HL-60/S4 treated with retinoic acid at 250 ng/mL for 4 days and 3 days (cell line): ENCODE measurements at regions not wholly inside any gene's neighbourhood (a gene's known extent, or its start where the extent isn't known, plus 50 kb on each side); places are given as distances from the start of the nearest gene placed in this dataset.
"Not testable (repeated sequence)": the region's sequence is repeated elsewhere in the genome, so short reads cannot be mapped to it uniquely, and the experiment has no call there.

Source experiments
- in situ Hi-C: fragments of 300-500 bp; cut with MboI; formaldehyde crosslinking; loops from 2 replicates; pipeline ENCODE4 v1.7.0; 2022; ENCODE audit warnings: low sequenced_read_pairs

GRCh38 chr12:23230899-23231298 lies 605.9 kb downstream of the ETNK1 start:
- in situ Hi-C loops = no loop called here

- in situ Hi-C loops = no loop called here
Observed at GRCh38 chr12:23236066-23236780, 611.3 kb downstream of the ETNK1 start.

- in situ Hi-C loops = no loop called here
Observed at GRCh38 chr12:23236811-23237210, 611.8 kb downstream of the ETNK1 start.

DNA sequence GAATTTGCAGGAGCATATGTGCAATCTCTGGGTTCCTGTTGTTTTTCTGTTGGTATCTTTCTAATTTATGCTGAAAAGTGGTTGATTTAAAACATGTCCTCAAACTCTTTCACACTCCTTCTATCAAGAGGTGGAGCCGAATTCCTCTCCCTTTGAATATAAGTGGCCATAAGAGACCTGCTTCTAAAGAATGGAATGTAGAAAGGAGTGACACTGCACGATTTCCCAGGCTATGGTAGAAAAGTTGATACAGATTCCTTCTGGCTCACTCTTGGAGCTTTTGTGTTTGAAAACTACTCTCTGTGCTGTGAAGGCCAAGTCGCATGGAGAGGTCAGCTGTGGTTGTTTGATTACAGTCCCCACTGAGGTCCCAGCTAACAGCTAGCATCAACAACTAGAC lies 613.2 kb downstream of the ETNK1 start:
- in situ Hi-C loops = no loop called here

GRCh38 chr12:23238957-23239356 lies 614.0 kb downstream of the ETNK1 start:
- in situ Hi-C loops = no loop called here

DNA sequence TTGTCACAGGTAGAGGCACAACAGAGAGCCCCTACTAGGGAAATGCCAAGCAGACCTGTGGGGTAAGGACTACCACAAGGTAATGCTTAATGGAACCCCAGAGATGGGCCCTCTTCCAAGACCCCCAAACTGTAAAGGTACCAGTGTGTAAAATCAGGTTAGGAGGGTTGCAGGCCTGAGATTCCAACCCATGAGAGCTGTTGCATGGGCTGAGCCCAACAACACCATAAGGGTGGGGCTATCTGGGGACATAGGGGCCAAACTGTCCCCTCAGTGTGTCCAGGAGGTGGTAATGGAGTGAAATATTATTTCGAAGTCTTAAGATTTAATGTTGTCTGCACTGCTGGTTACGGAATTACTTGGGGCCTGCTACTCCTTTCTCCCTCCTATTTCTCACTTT lies 620.2 kb downstream of the ETNK1 start:
- in situ Hi-C loops = no loop called here

DNA sequence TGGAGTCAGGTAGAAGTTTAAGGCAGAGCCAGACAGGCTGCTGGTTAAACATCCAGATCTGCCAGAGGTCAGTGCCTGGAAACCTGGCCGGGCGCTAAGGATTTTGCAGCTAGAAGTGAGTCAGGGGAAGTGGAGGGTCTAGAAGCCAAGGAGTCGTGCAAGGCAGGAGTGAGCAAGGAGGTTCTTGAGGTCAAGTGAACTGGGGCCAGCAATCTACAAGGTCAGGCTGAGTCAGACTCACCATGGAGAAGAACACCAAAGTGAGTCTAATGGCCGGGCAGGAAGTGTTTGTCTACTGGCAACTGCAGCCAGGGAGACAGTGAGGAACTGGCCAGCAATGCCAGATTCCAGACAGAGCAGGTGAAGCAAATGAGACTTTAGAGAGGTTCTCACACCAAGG lies 628.2 kb downstream of the ETNK1 start:
- in situ Hi-C loops = no loop called here

DNA sequence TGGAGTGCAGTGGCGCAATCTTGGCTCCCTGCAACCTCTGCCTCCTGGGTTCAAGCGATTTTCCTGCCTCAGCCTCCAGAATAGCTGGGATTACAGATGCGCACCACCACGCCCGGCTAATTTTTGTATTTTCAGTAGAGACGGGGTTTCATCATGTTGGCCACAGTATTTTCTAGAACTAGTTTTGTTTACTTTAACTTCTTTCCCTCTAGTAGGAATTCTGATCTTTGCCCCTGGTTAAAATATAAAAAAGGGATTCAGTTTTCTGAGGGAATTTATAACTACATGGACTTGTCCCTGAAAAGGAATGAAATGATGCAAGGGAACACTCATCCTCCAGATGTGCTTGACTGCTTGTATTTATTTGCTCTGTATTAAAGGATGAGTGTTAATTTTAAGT lies 628.9 kb downstream of the ETNK1 start:
- in situ Hi-C loops = not testable (repeated sequence)

- in situ Hi-C loops = no loop called here
Observed at GRCh38 chr12:23259558-23259957, 634.6 kb downstream of the ETNK1 start.

DNA sequence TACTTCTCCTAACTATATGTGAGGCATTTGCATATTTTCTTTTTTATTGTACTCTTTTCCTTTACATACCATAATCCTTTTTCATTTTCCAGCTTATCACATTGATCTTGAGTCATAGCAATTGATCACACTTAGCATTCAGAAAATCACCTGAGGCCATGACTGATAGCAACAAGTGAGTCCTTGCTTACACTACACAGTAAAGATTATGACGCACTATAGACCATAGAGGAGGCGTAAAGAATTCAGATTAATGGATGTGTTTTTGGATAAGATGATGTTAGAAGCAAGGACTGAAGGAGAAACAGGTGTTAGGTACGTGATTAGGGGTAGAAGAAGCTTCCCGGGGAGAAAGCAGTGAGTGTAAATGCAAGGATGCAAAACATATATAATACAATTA lies 637.7 kb downstream of the ETNK1 start:
- in situ Hi-C loops = no loop called here

DNA sequence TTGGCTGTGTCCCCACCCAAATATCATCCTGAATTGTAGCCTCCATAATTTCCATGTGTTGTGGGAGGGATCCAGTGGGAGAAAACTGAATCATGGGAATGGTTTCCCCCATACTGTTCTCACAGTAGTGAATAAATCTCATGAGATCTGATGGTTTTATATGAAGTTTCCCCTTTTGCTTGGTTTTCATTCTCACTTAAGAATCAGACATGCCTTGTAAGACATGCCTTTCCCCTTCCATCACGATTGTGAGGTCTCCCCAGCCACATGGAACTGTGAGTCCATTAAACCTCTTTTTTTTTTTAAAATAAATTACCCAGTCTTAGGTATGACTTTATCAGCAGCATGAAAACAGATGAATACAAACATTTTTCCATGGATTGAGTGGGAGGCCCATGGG lies 652.9 kb downstream of the ETNK1 start:
- in situ Hi-C loops = no loop called here

- in situ Hi-C loops = no loop called here
Observed at GRCh38 chr12:23281295-23281694, 656.3 kb downstream of the ETNK1 start.

DNA sequence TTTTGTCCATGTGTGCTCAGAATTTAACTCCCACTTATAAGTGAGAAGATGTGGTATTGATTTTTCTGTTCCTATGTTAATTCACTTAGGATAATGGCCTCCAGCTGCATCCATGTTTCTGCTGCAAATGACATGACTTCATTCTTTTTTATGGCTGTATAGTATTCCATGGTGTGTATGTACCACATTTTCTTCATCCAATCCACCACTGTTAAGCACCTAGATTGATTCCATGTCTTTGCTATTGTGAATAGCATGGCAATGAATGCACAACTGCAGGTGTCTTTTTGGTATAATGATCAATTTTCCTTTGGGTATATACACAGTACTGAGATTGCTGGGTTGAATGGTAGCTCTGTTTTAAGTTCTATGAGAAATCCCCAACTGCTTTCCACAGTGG lies 657.7 kb downstream of the ETNK1 start:
- in situ Hi-C loops = no loop called here

DNA sequence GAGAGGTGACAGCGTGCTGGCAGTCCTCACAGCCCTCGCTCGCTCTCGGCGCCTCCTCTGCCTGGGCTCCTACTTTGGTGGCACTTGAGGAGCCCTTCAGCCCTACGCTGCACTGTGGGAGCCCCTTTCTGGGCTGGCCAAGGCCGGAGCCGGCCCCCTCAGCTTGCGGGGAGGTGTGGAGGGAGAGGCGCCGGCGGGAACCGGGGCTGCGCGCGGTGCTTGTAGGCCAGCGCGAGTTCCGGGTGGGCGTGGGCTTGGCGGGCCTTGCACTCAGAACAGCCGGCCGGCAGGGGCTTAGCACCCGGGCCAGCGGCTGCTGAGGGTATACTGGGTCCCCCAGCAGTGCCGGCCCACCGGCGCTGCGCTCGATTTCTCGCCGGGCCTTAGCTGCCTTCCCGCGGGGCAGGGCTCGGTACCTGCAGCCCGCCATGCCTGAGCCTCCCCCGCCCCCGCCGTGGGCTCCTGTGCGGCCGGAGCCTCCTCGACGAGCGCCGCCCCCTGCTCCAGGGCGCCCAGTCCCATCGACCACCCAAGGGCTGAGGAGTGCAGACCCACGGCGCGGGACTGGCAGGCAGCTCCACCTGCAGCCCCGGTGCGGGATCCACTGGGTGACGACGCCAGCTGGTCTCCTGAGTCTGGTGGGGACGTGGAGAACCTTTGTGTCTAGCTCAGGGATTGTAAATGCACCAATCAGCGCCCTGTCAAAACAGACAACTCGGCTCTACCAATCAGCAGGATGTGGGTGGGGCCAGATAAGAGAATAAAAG lies 661.0 kb downstream of the ETNK1 start:
- in situ Hi-C loops = not testable (repeated sequence)

- in situ Hi-C loops = no loop called here
Observed at GRCh38 chr12:23290627-23291330, 658.7 kb downstream of the SOX5 start.

- in situ Hi-C loops = no loop called here
Observed at GRCh38 chr12:23303220-23303619, 646.2 kb downstream of the SOX5 start.

DNA sequence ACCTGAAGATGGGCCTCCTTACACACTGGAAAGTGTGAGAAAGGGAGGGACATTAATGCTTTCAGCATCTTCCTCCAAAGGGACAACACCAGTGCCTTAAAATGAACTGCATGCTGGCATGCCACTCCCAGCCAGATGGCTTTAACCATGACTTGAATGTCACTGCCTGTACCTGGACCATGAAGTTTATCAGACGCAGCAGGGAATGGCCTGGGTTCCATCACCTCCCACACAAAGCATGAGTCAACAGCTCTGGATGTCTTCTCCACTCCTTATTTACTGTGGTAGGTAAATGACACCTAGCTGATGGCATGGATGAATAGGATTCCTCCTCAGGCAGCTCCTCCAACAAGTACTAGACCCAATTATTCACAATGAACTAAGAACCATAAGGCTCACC lies 645.6 kb downstream of the SOX5 start:
- in situ Hi-C loops = no loop called here

- in situ Hi-C loops = no loop called here
Observed at GRCh38 chr12:23333938-23334337, 615.5 kb downstream of the SOX5 start.

DNA sequence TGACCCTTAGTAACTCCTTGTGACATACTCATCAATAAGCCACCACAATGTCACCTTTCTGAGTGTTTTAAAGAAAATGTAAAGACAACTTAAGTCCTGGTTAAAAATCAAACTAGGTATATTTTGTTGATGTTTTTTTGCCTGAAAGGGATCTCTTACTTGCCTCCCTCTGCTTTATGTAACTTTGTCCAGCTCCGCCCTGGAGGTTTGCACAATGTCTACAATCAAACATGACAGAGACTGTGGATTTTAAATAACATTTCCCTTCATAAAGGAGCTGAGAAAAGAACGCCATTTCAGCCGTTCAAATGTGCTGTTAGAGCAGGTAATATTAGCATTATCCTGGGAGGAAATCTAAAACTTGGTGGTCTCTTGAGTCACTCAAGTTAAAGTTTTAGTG lies 613.9 kb downstream of the SOX5 start:
- in situ Hi-C loops = no loop called here

DNA sequence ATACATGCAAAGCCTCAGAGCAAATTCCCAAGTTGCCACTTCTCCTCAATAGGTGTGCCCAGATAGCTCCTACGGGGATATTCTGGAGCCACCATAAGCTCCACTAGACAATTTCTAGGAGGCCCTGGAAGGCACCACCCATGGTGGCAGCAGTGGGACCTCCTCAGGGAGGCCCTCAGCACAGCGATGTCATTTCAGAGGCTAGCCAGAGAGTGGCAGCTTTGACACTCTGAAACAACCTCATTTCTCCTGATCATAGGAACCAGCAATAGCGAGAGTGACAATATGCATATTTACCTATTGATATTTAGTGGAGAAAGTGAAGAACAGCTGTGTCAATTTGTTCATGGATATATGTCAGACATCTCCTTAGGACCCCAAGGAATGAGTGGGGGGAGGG lies 612.3 kb downstream of the SOX5 start:
- in situ Hi-C loops = no loop called here

- in situ Hi-C loops = no loop called here
Observed at GRCh38 chr12:23340351-23340750, 609.1 kb downstream of the SOX5 start.

- in situ Hi-C loops = no loop called here
Observed at GRCh38 chr12:23342407-23342806, 607.1 kb downstream of the SOX5 start.
